HCT116 (cell line): ENCODE measurements at regions not wholly inside any gene's neighbourhood (a gene's known extent, or its start where the extent isn't known, plus 50 kb on each side); places are given as distances from the start of the nearest gene placed in this dataset.

Source experiments
- ATAC-seq: fragments of 200-7000 bp; cut with Tn5 transposase; 2 replicates; pipeline ENCODE4 v1.9.1; 2020; ENCODE audit warnings: mild to moderate bottlenecking, moderate library complexity
- BruUV-seq: library from RNA; stranded (reverse); fragments of 400-500 nt; replicated peaks from 2 replicates; lab custom pipeline; 2021; lab: Mats Ljungman, UMichigan
- CTCF ChIA-PET: fragments of 300-600 bp; sonication (Branson Sonifier 250); formaldehyde crosslinking; loops from one replicate; lab custom pipeline; 2021; ENCODE audit warnings: antibody characterized with exemption; lab: Charles Lee
- POLR2A ChIA-PET: fragments of 300-600, 350-600 bp; sonication (Branson Sonifier 250); formaldehyde crosslinking; loops from one replicate; lab custom pipeline; 2021; ENCODE audit warnings: antibody characterized with exemption; lab: Charles Lee
- RAD21 ChIA-PET, 2 experiments: fragments of 300-600 bp; sonication (Branson Sonifier 250); formaldehyde crosslinking; loops; one replicate each; lab custom pipeline; 2023; ENCODE audit warnings: low total read pairs in 2 of 2; ENCODE audit not compliant: uncharacterized antibody in 2 of 2, unreplicated experiment in 2 of 2, low non-redundant PET in 1 of 2; lab: Charles Lee
- DNase-seq: peaks from one replicate; pipeline ENCODE4 v3.0.0-alpha.2; 2010; ENCODE audit warnings: low read depth, low spot score
- H2AFZ ChIP-seq: fragments of 200-600 bp; shearing (Covaris generic), sonication (generic); 2 replicates; pipeline ENCODE4 v1.6.1; 2017; ENCODE audit warnings: low read depth, mixed run types, mixed read lengths, antibody characterized with exemption, low read length; ENCODE audit not compliant: poor library complexity, severe bottlenecking
- H3K27ac ChIP-seq: 2 replicates; pipeline ENCODE4 v1.5.1; 2012; ENCODE audit warnings: low read depth, low read length
- H3K27me3 ChIP-seq: fragments of 200-600 bp; sonication (generic); 2 replicates; pipeline ENCODE4 v1.6.1; 2016; ENCODE audit warnings: mixed run types, low read length, mixed read lengths; ENCODE audit not compliant: insufficient read depth
- H3K36me3 ChIP-seq, 2 experiments: fragments of 200-500 bp in 1 of 2; fragments of 200-600 bp in 1 of 2; sonication (Bioruptor generic) in 1 of 2; sonication (generic) in 1 of 2; 2 replicates each; pipeline versions ENCODE4 v1.5.1 to v1.6.1; 2014 to 2016; ENCODE audit warnings: low read length in 2 of 2, inconsistent platforms in 1 of 2, mixed read lengths in 1 of 2, mixed run types in 1 of 2; ENCODE audit not compliant: insufficient read depth in 2 of 2, control insufficient read depth in 1 of 2
- H3K4me1 ChIP-seq, 2 experiments: fragments of 200-600 bp in 1 of 2; sonication (generic) in 1 of 2; 2 replicates each; pipeline versions ENCODE4 v1.5.1 to v1.6.1; 2012 to 2017; ENCODE audit warnings: low read length in 2 of 2, inconsistent platforms in 1 of 2, mild to moderate bottlenecking in 1 of 2, mixed read lengths in 1 of 2, mixed run types in 1 of 2, moderate library complexity in 1 of 2; ENCODE audit not compliant: insufficient read depth in 2 of 2, control insufficient read depth in 1 of 2
- H3K4me2 ChIP-seq: fragments of 200-600 bp; sonication (generic); 2 replicates; pipeline ENCODE4 v1.6.1; 2017; ENCODE audit warnings: mixed run types, low read length, mixed read lengths
- H3K4me3 ChIP-seq, 2 experiments: fragments of 200-600 bp in 1 of 2; sonication (generic) in 1 of 2; replicated peaks in 1 of 2; 2 replicates each; pipeline ENCODE4 v1.5.1; 2011 to 2016; ENCODE audit warnings: low read length in 2 of 2, control low read depth in 1 of 2, low read depth in 1 of 2, mild to moderate bottlenecking in 1 of 2, mixed read lengths in 1 of 2, mixed run types in 1 of 2
- H3K79me2 ChIP-seq: fragments of 200-600 bp; sonication (generic); 2 replicates; pipeline ENCODE4 v1.6.1; 2017; ENCODE audit warnings: mild to moderate bottlenecking, mixed run types, low read length, moderate library complexity, mixed read lengths; ENCODE audit not compliant: insufficient read depth
- H3K9ac ChIP-seq: fragments of 200-600 bp; sonication (generic); 2 replicates; pipeline ENCODE4 v1.6.1; 2016; ENCODE audit warnings: low read length, mixed read lengths
- H3K9me2 ChIP-seq: fragments of 200-600 bp; sonication (generic), shearing (Covaris generic); 2 replicates; pipeline ENCODE4 v1.6.1; 2017; ENCODE audit warnings: mixed run types, mild to moderate bottlenecking, moderate library complexity; ENCODE audit not compliant: insufficient read depth
- H3K9me3 ChIP-seq, 2 experiments: fragments of 200-500 bp in 1 of 2; fragments of 200-600 bp in 1 of 2; sonication (Bioruptor generic) in 1 of 2; sonication (generic) in 1 of 2; 2 replicates each; pipeline ENCODE4 v1.6.1; 2014 to 2017; ENCODE audit warnings: low read length in 2 of 2, mixed read lengths in 2 of 2, inconsistent platforms in 1 of 2, low read depth in 1 of 2, mild to moderate bottlenecking in 1 of 2, mixed run types in 1 of 2, moderate library complexity in 1 of 2; ENCODE audit not compliant: control insufficient read depth in 1 of 2, insufficient read depth in 1 of 2
- H4K20me1 ChIP-seq: fragments of 200-600 bp; sonication (generic), shearing (Covaris generic); 2 replicates; pipeline ENCODE4 v1.6.1; 2017; ENCODE audit warnings: mixed run types, mild to moderate bottlenecking, moderate library complexity; ENCODE audit not compliant: insufficient read depth
- ELF1 ChIP-seq: IDR thresholded peaks from 2 replicates; pipeline ENCODE4 v1.6.1; 2012; ENCODE audit warnings: low read depth, borderline replicate concordance
- JUND ChIP-seq: IDR thresholded peaks from 2 replicates; pipeline ENCODE4 v1.6.1; 2012
- MAX ChIP-seq: IDR thresholded peaks from 2 replicates; pipeline ENCODE4 v1.6.1; 2012
- POLR2A ChIP-seq: IDR thresholded peaks from 2 replicates; pipeline ENCODE4 v1.7.0; 2011; ENCODE audit warnings: borderline replicate concordance; ENCODE audit not compliant: insufficient read depth, insufficient read length; ENCODE audit errors: extremely low read depth
- POLR2AphosphoS5 ChIP-seq: IDR thresholded peaks from 2 replicates; pipeline ENCODE4 v1.6.1; 2011; ENCODE audit warnings: mild to moderate bottlenecking, low read depth, low read length, moderate library complexity
- REST ChIP-seq: IDR thresholded peaks from 2 replicates; pipeline ENCODE4 v1.6.1; 2012; ENCODE audit warnings: low read depth
- SP1 ChIP-seq: IDR thresholded peaks from 2 replicates; pipeline ENCODE4 v1.6.1; 2012; ENCODE audit warnings: low read depth
- TCF7L2 ChIP-seq: IDR thresholded peaks from 2 replicates; pipeline ENCODE4 v1.7.0; 2011; ENCODE audit warnings: borderline replicate concordance, inconsistent platforms; ENCODE audit not compliant: insufficient read depth, insufficient read length; ENCODE audit errors: extremely low read depth
- ZFX ChIP-seq: fragments of 450-650 bp; IDR thresholded peaks from 2 replicates; pipeline ENCODE4 v1.6.1; 2017
- intact Hi-C: fragments of 100-400 bp; cut with micrococcal nuclease; formaldehyde crosslinking; loops from 2 replicates; pipeline ENCODE4 v1.10.0; 2022

GRCh38 chr12:89783359-89784060 is 74.9 kb upstream of the ATP2B1 start:
- Histone ChIP-seq H3K4me2 (no peak overlapping the region), H3K9ac (no peak overlapping the region), H3K79me2 (no peaks in the 10 kb centered on the region), H2AFZ (no peak overlapping the region), H3K27ac (no peak overlapping the region), H3K36me3 (no peaks in the 10 kb centered on the region), H3K9me3 (no peaks in the 10 kb centered on the region; a peak in 1 of 4 replicates), H3K4me3 (no peak overlapping the region), H3K4me1 (no peaks in the 10 kb centered on the region), H3K9me2 (no peaks in the 10 kb centered on the region), H3K27me3 (no peaks in the 10 kb centered on the region), H4K20me1 (no peaks in the 10 kb centered on the region)
- no peak for TF ChIP-seq ZFX
- TF ChIP-seq MAX = no peak
- no peak for TF ChIP-seq JUND
- no peak for TF ChIP-seq REST
- TF ChIP-seq POLR2AphosphoS5 = no peak
- no peak for TF ChIP-seq TCF7L2
- TF ChIP-seq ELF1 = no peak
- no peak for TF ChIP-seq SP1
- TF ChIP-seq POLR2A = no peak
- CTCF ChIA-PET = no interaction called here
- DNase-seq (no peak), ATAC-seq (0 out of 2 replicates have a peak, but pooled peaks have one; percentile 30)
- BruUV-seq = no TSS peak
- intact Hi-C loops = no loop called here
- RAD21 ChIA-PET = no interaction called here
- POLR2A ChIA-PET = interaction anchor here (1.7 kb wide), 1 partner anchor 15 kb away, joined by 4 read pairs; no protein-coding TSS in a partner anchor
